Stimulated activated CD4-positive, alpha-beta T cell treated with anti-CD3 and anti-CD28 coated beads, TNF-alpha, amount 100 ng/mL, for 24 hours (primary cell): ENCODE measurements at regions not wholly inside any gene's neighbourhood (a gene's known extent, or its start where the extent isn't known, plus 50 kb on each side); places are given as distances from the start of the nearest gene placed in this dataset.
"Not testable (repeated sequence)": the region's sequence is repeated elsewhere in the genome, so short reads cannot be mapped to it uniquely, and the experiment has no call there.

ENCODE experiments used
- DNase-seq, 3 experiments: peaks; one replicate each; pipeline ENCODE4 v3.0.0-alpha.2; 2020; ENCODE audit warnings: low read depth in 3 of 3

GRCh38 chr7:81182056-81182455 lies 263.2 kb upstream of the SEMA3C start:
- not testable (repeated sequence) for DNase-seq

GRCh38 chr7:81181066-81181465 lies 262.2 kb upstream of the SEMA3C start:
- no peak for DNase-seq

- DNase-seq, result no peak
These were observed 261.7 kb upstream of the SEMA3C start for GRCh38 chr7:81180573-81180972.

- DNase-seq, result no peak
These were observed 256.6 kb upstream of the SEMA3C start for GRCh38 chr7:81175275-81175940.

GRCh38 chr7:81173766-81174281 lies 255.0 kb upstream of the SEMA3C start:
- DNase-seq, result no peak

- no peak for DNase-seq
These were observed 251.4 kb upstream of the SEMA3C start for GRCh38 chr7:81170291-81170690.

- no peak for DNase-seq
These were observed 249.1 kb upstream of the SEMA3C start for GRCh38 chr7:81167934-81168333.

GRCh38 chr7:81165070-81165469 lies 246.2 kb upstream of the SEMA3C start:
- DNase-seq, result no peak

- no peak for DNase-seq
These were observed 244.1 kb upstream of the SEMA3C start for GRCh38 chr7:81162771-81163525.

GRCh38 chr7:81162234-81162633 lies 243.4 kb upstream of the SEMA3C start:
- no peak for DNase-seq

GRCh38 chr7:81161451-81162075 lies 242.7 kb upstream of the SEMA3C start:
- no peak for DNase-seq

GRCh38 chr7:81159402-81159801 lies 240.6 kb upstream of the SEMA3C start:
- no peak for DNase-seq

GRCh38 chr7:81158189-81158588 lies 239.3 kb upstream of the SEMA3C start:
- DNase-seq, result no peak

GRCh38 chr7:81155654-81156373 lies 237.0 kb upstream of the SEMA3C start:
- no peak for DNase-seq

GRCh38 chr7:81154565-81154964 lies 235.7 kb upstream of the SEMA3C start:
- no peak for DNase-seq

- not testable (repeated sequence) for DNase-seq
These were observed 234.1 kb upstream of the SEMA3C start for GRCh38 chr7:81152925-81153324.

- no peak for DNase-seq
These were observed 232.1 kb upstream of the SEMA3C start for GRCh38 chr7:81150951-81151361.

- DNase-seq, result no peak
These were observed 225.0 kb upstream of the SEMA3C start for GRCh38 chr7:81143856-81144255.

- not testable (repeated sequence) for DNase-seq
These were observed 222.7 kb upstream of the SEMA3C start for GRCh38 chr7:81141257-81142205.

- DNase-seq, result no peak
These were observed 221.9 kb upstream of the SEMA3C start for GRCh38 chr7:81140775-81141174.

GRCh38 chr7:81140252-81140651 lies 221.4 kb upstream of the SEMA3C start:
- no peak for DNase-seq
